ENCODE measurements at regions not wholly inside any gene's neighbourhood (a gene's known extent, or its start where the extent isn't known, plus 50 kb on each side); places are given as distances from the start of the nearest gene placed in this dataset.

DNA sequence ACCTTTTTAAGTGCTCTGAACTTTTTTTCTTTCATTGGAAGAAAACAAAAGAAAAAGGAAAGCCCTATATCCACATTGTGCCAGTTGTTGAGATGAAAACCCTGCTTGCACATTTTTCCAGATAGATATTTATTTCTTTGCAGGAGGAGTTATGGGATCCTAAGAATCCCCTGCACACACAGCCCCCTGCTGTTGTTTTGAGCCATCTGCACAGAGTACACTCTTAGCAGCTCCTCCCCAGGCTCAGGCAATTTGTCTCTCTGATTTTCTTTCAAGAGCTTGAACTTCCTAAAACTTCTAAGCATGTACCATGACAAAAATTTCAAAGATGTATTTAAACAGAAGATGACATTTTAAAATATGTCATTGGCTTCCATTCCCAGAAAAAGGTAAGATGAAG lies 436.9 kb downstream of the METTL4 start:
- CTCF ChIA-PET: no interaction called here

DNA sequence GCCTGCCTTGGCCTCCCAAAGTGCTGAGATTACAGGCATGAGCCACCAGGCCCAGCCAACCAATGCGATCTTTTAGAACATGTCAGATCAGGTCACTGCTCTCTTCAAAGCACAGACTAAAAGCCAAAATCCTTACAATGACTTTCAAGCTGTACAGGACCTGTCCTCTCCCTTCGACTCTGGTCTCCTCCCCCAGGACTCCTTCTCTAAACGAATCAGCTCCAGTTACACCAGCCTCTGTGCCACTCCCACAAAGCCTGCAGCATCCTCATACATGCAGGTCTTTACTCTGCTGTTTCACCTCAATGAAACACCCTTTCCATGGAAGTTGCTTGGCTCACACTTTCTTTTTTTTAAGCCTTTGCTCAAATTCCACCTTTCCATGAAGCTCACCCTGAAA lies 436.0 kb downstream of the METTL4 start:
- ChIA-PET POLR2A (no interaction called here), CTCF (no interaction called here)
- no peak for TF ChIP-seq LEF1 (IDR thresholded peaks at IDR 0.05; ENCODE audit: borderline replicate concordance)
- no peak for TF ChIP-seq SP1 (IDR thresholded peaks at IDR 0.05)
- no peak for TF ChIP-seq TARDBP (IDR thresholded peaks at IDR 0.05)
- no peak for TF ChIP-seq HDGF (IDR thresholded peaks at IDR 0.05; ENCODE audit: borderline replicate concordance)
- no peak for TF ChIP-seq ELF4 (IDR thresholded peaks at IDR 0.05)
- TF ChIP-seq FOXM1 (IDR thresholded peaks at IDR 0.05; ENCODE audit: borderline replicate concordance): no peak
- no peak for TF ChIP-seq SUZ12 (IDR thresholded peaks at IDR 0.05)
- TF ChIP-seq FOXK2 (IDR thresholded peaks at IDR 0.05): no peak
- TF ChIP-seq ZNF384 (IDR thresholded peaks at IDR 0.05): no peak
- no peak for TF ChIP-seq BHLHE40 (IDR thresholded peaks at IDR 0.05; ENCODE audit: borderline replicate concordance)
- TF ChIP-seq CTBP1 (IDR thresholded peaks at IDR 0.05; ENCODE audit: borderline replicate concordance): no peak
- TF ChIP-seq NFRKB (IDR thresholded peaks at IDR 0.05): no peak
- TF ChIP-seq, protein P1, sequence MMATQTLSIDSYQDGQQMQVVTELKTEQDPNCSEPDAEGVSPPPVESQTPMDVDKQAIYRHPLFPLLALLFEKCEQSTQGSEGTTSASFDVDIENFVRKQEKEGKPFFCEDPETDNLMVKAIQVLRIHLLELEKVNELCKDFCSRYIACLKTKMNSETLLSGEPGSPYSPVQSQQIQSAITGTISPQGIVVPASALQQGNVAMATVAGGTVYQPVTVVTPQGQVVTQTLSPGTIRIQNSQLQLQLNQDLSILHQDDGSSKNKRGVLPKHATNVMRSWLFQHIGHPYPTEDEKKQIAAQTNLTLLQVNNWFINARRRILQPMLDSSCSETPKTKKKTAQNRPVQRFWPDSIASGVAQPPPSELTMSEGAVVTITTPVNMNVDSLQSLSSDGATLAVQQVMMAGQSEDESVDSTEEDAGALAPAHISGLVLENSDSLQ (IDR thresholded peaks at IDR 0.05): no peak
- TF ChIP-seq FOXA1 (IDR thresholded peaks at IDR 0.05): no peak
- TF ChIP-seq ARNT (IDR thresholded peaks at IDR 0.05): no peak
- DNase-seq (ENCODE audit: extremely low spot score): no peak

More for the DNA sequence above, 436.9 kb downstream of the METTL4 start:
- TF ChIP-seq SUZ12 (IDR thresholded peaks at IDR 0.05) (no peak), HDGF (IDR thresholded peaks at IDR 0.05; ENCODE audit: borderline replicate concordance) (no peak), FOXA1 (IDR thresholded peaks at IDR 0.05) (no peak), L3MBTL2 (conservative IDR thresholded peaks at IDR 0.05) (no peak), ELF4 (IDR thresholded peaks at IDR 0.05) (no peak), FOXK2 (IDR thresholded peaks at IDR 0.05) (no peak), SP1 (IDR thresholded peaks at IDR 0.05) (no peak), FOXM1 (IDR thresholded peaks at IDR 0.05; ENCODE audit: borderline replicate concordance) (no peak), CTBP1 (IDR thresholded peaks at IDR 0.05; ENCODE audit: borderline replicate concordance) (no peak), ZNF384 (IDR thresholded peaks at IDR 0.05) (no peak), BHLHE40 (IDR thresholded peaks at IDR 0.05; ENCODE audit: borderline replicate concordance) (no peak), TARDBP (IDR thresholded peaks at IDR 0.05) (no peak), ARNT (IDR thresholded peaks at IDR 0.05) (no peak), LEF1 (IDR thresholded peaks at IDR 0.05; ENCODE audit: borderline replicate concordance) (no peak), NFRKB (IDR thresholded peaks at IDR 0.05) (no peak)
- TF ChIP-seq, protein P1 (IDR thresholded peaks at IDR 0.05): no peak
- POLR2A ChIA-PET: no interaction called here
- DNase-seq (ENCODE audit: extremely low spot score): no peak

DNA sequence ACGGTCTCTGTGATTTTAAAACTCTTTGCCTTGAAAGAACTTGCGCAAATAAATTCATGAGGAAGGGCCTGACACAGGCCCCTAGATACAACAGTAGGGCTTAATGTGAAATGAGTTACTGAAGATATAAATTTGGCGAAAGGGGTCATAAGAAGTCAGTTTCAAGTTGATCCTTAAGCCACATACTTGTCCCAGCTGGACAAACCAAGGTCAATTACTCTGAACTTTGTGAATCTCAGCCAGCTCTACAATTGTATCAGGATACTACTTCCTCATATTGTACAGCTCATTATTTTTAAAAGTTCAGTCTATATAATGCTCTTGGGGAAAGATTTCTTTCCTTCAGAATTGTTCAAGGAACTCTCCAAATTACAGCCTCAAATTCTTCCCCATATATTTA lies 432.8 kb downstream of the METTL4 start:
- ChIA-PET POLR2A (no interaction called here), CTCF (no interaction called here)
- no peak for TF ChIP-seq FOXA1 (IDR thresholded peaks at IDR 0.05)
- no peak for TF ChIP-seq FOXM1 (IDR thresholded peaks at IDR 0.05; ENCODE audit: borderline replicate concordance)
- TF ChIP-seq, protein P1 (IDR thresholded peaks at IDR 0.05): no peak
- no peak for TF ChIP-seq TARDBP (IDR thresholded peaks at IDR 0.05)
- no peak for TF ChIP-seq LEF1 (IDR thresholded peaks at IDR 0.05; ENCODE audit: borderline replicate concordance)
- no peak for TF ChIP-seq BHLHE40 (IDR thresholded peaks at IDR 0.05; ENCODE audit: borderline replicate concordance)
- no peak for DNase-seq (ENCODE audit: extremely low spot score)

DNA sequence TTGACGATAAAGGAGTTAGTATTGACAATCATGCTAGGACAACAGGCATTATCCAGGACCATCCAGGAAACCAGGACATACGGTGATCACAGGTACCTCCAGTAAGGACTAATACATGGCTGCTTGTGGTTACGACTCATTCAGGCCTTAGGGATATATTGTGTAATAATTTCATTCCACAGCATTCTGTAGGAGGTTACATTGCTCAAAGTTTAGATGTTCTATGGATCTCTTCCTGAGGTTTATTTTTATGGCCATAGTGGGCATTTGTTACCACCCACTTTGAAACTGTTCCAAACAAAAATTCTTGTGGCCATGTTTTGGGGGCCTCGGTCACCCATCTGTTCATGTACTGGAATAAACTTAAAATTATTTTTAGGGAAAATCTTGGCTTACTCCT lies 431.6 kb downstream of the METTL4 start:
- no peak for DNase-seq (ENCODE audit: extremely low spot score)
- POLR2A ChIA-PET: no interaction called here
- TF ChIP-seq HDGF (IDR thresholded peaks at IDR 0.05; ENCODE audit: borderline replicate concordance): no peak
- TF ChIP-seq TARDBP (IDR thresholded peaks at IDR 0.05): no peak
- TF ChIP-seq ELF4 (IDR thresholded peaks at IDR 0.05): no peak
- no peak for TF ChIP-seq BHLHE40 (IDR thresholded peaks at IDR 0.05; ENCODE audit: borderline replicate concordance)
- no peak for TF ChIP-seq SP1 (IDR thresholded peaks at IDR 0.05)
- TF ChIP-seq NFRKB (IDR thresholded peaks at IDR 0.05): no peak
- CTCF ChIA-PET: no interaction called here

DNA sequence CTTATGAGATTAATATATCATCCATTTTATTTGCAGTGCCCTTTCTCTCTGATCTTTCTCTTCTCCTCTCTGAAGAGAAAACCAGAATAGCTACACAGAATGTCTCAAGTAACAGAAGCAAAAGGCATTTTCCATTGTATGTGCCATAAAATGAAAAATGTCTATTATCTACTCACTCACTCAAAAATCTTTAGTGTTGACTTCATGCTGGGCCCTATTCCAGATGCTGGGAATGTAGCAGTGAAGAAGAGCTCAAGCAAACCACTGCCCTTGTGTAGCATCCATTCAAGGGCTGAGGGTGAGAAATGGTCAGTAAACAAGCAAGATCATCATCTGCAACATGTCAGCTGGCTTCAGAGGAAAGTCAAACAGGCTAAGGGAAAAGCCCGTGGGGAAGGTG lies 427.7 kb downstream of the METTL4 start:
- CTCF ChIA-PET: no interaction called here
- POLR2A ChIA-PET: no interaction called here
- no peak for DNase-seq (ENCODE audit: extremely low spot score)
- TF ChIP-seq, protein P1 (IDR thresholded peaks at IDR 0.05): no peak
- no peak for TF ChIP-seq HDGF (IDR thresholded peaks at IDR 0.05; ENCODE audit: borderline replicate concordance)
- no peak for TF ChIP-seq SUZ12 (IDR thresholded peaks at IDR 0.05)
- no peak for TF ChIP-seq CTBP1 (IDR thresholded peaks at IDR 0.05; ENCODE audit: borderline replicate concordance)
- no peak for TF ChIP-seq NFRKB (IDR thresholded peaks at IDR 0.05)
- no peak for TF ChIP-seq FOXK2 (IDR thresholded peaks at IDR 0.05)
- no peak for TF ChIP-seq FOXA1 (IDR thresholded peaks at IDR 0.05)
- TF ChIP-seq ZNF384 (IDR thresholded peaks at IDR 0.05): no peak
- TF ChIP-seq BHLHE40 (IDR thresholded peaks at IDR 0.05; ENCODE audit: borderline replicate concordance): no peak
- TF ChIP-seq FOXM1 (IDR thresholded peaks at IDR 0.05; ENCODE audit: borderline replicate concordance): no peak
- TF ChIP-seq TARDBP (IDR thresholded peaks at IDR 0.05): no peak
- TF ChIP-seq L3MBTL2 (conservative IDR thresholded peaks at IDR 0.05): no peak
- TF ChIP-seq SP1 (IDR thresholded peaks at IDR 0.05): no peak
- no peak for TF ChIP-seq ARNT (IDR thresholded peaks at IDR 0.05)
- TF ChIP-seq ELF4 (IDR thresholded peaks at IDR 0.05): no peak
- TF ChIP-seq LEF1 (IDR thresholded peaks at IDR 0.05; ENCODE audit: borderline replicate concordance): no peak

DNA sequence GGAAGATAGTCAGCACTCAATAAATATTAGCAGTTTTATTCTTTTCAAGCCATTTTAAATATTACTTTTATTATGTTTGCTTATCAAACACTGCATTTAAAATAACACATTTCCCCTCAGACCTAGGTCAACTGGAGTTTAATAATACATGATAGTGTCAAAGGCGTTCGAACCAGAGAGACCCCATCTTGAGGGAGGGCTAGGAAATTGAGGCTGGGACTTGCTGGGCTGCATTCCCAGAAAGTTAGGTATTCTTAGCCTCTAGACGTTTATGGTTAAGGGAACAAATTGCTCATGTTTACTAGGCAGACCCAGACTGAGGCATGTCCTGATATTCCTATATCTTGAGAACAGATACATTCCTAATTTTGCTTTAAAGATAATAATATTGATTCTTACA lies 426.5 kb downstream of the METTL4 start:
- ChIA-PET POLR2A (no interaction called here), CTCF (no interaction called here)
- TF ChIP-seq FOXM1 (IDR thresholded peaks at IDR 0.05; ENCODE audit: borderline replicate concordance): no peak
- TF ChIP-seq, protein P1 (IDR thresholded peaks at IDR 0.05): no peak
- no peak for TF ChIP-seq CTBP1 (IDR thresholded peaks at IDR 0.05; ENCODE audit: borderline replicate concordance)
- TF ChIP-seq NFRKB (IDR thresholded peaks at IDR 0.05): no peak
- no peak for TF ChIP-seq LEF1 (IDR thresholded peaks at IDR 0.05; ENCODE audit: borderline replicate concordance)
- no peak for TF ChIP-seq ARNT (IDR thresholded peaks at IDR 0.05)
- TF ChIP-seq HDGF (IDR thresholded peaks at IDR 0.05; ENCODE audit: borderline replicate concordance): no peak
- no peak for TF ChIP-seq ZNF384 (IDR thresholded peaks at IDR 0.05)
- TF ChIP-seq SUZ12 (IDR thresholded peaks at IDR 0.05): no peak
- no peak for TF ChIP-seq TARDBP (IDR thresholded peaks at IDR 0.05)
- TF ChIP-seq L3MBTL2 (conservative IDR thresholded peaks at IDR 0.05): no peak
- TF ChIP-seq FOXK2 (IDR thresholded peaks at IDR 0.05): no peak
- TF ChIP-seq BHLHE40 (IDR thresholded peaks at IDR 0.05; ENCODE audit: borderline replicate concordance): no peak
- no peak for TF ChIP-seq FOXA1 (IDR thresholded peaks at IDR 0.05)
- TF ChIP-seq ELF4 (IDR thresholded peaks at IDR 0.05): no peak
- no peak for DNase-seq (ENCODE audit: extremely low spot score)

Measured in HEK293T (cell line).